Activated B cell treated with CpG ODN at 0.5 μM for 24 hours (primary cell): ENCODE measurements at regions not wholly inside any gene's neighbourhood (a gene's known extent, or its start where the extent isn't known, plus 50 kb on each side); places are given as distances from the start of the nearest gene placed in this dataset.
"Not testable (repeated sequence)": the region's sequence is repeated elsewhere in the genome, so short reads cannot be mapped to it uniquely, and the experiment has no call there.

Experiments
- ATAC-seq: fragments of 200-7000 bp; cut with Tn5 transposase; one replicate; pipeline ENCODE4 v1.10.0; 2021; ENCODE audit warnings: low read depth, mild to moderate bottlenecking, moderate library complexity
- CTCF ChIA-PET: fragments of 350-600 bp; sonication (Branson Sonifier 250); formaldehyde crosslinking; loops from one replicate; lab custom pipeline; 2021; ENCODE audit warnings: antibody characterized with exemption; lab: Charles Lee
- POLR2A ChIA-PET: fragments of 350-600 bp; sonication (Branson Sonifier 250); formaldehyde crosslinking; loops from one replicate; lab custom pipeline; 2021; ENCODE audit warnings: antibody characterized with exemption; lab: Charles Lee
- DNase-seq: peaks from one replicate; pipeline ENCODE4 v3.0.0; 2022
- H3K27ac Mint-ChIP-seq: one replicate; pipeline ENCODE4 v1.8.0; 2020; ENCODE audit warnings: mixed read lengths
- H3K27me3 Mint-ChIP-seq: one replicate; pipeline ENCODE4 v1.8.0; 2021; ENCODE audit warnings: mixed read lengths
- H3K36me3 Mint-ChIP-seq: one replicate; pipeline ENCODE4 v1.8.0; 2021; ENCODE audit warnings: low read depth, mixed read lengths
- H3K4me1 Mint-ChIP-seq: one replicate; pipeline ENCODE4 v1.8.0; 2021; ENCODE audit warnings: mixed read lengths
- H3K4me3 Mint-ChIP-seq: one replicate; pipeline ENCODE4 v1.8.0; 2020; ENCODE audit warnings: mild to moderate bottlenecking, mixed read lengths
- H3K9me3 Mint-ChIP-seq: one replicate; pipeline ENCODE4 v1.8.0; 2020; ENCODE audit warnings: mixed read lengths
- CTCF ChIP-seq: fragments of 200-600 bp; IDR thresholded peaks from one replicate; pipeline ENCODE4 v1.8.0; 2022; ENCODE audit warnings: antibody characterized with exemption, mild to moderate bottlenecking
- intact Hi-C: fragments of 100-400 bp; cut with micrococcal nuclease; formaldehyde crosslinking; loops from one replicate; pipeline ENCODE4 v1.15.1; 2024

- no peak overlapping the region for H3K27ac Mint-ChIP-seq
- CTCF ChIA-PET = no interaction called here
- intact Hi-C loops = no loop called here
- H3K4me3 Mint-ChIP-seq = no peak overlapping the region
- POLR2A ChIA-PET = no interaction called here
- H3K27me3 Mint-ChIP-seq = peaks cover 3% of the 10 kb centered on the region
- H3K4me1 Mint-ChIP-seq = no peaks in the 10 kb centered on the region
- H3K9me3 Mint-ChIP-seq = no peaks in the 10 kb centered on the region
- TF ChIP-seq CTCF = no peak
- ATAC-seq (no peak), DNase-seq (no peak)
- no peaks in the 10 kb centered on the region for H3K36me3 Mint-ChIP-seq
These were observed 145.7 kb upstream of the ADAMTS3 start for GRCh38 chr4:72714482-72715279.

- POLR2A ChIA-PET = no interaction called here
- peaks cover 3% of the 10 kb centered on the region for H3K27me3 Mint-ChIP-seq
- no peaks in the 10 kb centered on the region for H3K36me3 Mint-ChIP-seq
- DNase-seq (no peak), ATAC-seq (no peak)
- no peak for TF ChIP-seq CTCF
- no peak overlapping the region for H3K27ac Mint-ChIP-seq
- intact Hi-C loops = no loop called here
- H3K9me3 Mint-ChIP-seq = no peaks in the 10 kb centered on the region
- CTCF ChIA-PET = no interaction called here
- H3K4me3 Mint-ChIP-seq = no peak overlapping the region
- H3K4me1 Mint-ChIP-seq = no peaks in the 10 kb centered on the region
These were observed 144.0 kb upstream of the ADAMTS3 start for GRCh38 chr4:72712997-72713396.

GRCh38 chr4:72709475-72709874 is 140.5 kb upstream of the ADAMTS3 start:
- intact Hi-C loops = loop anchor here (10.0 kb wide), 1 partner anchor 1425 kb away; no protein-coding TSS in a partner anchor

GRCh38 chr4:72706684-72707083 is 137.7 kb upstream of the ADAMTS3 start:
- DNase-seq (no peak), ATAC-seq (no peak)
- Mint-ChIP-seq H3K27ac (no peak overlapping the region), H3K4me3 (no peak overlapping the region), H3K4me1 (no peaks in the 10 kb centered on the region), H3K27me3 (peaks cover 7% of the 10 kb centered on the region), H3K36me3 (no peaks in the 10 kb centered on the region), H3K9me3 (no peaks in the 10 kb centered on the region)
- intact Hi-C loops = loop anchor here (10.0 kb wide), 1 partner anchor 1428 kb away; no protein-coding TSS in a partner anchor
- CTCF ChIA-PET = no interaction called here
- no peak for TF ChIP-seq CTCF
- POLR2A ChIA-PET = no interaction called here

More at GRCh38 chr4:72709475-72709874, 140.5 kb upstream of the ADAMTS3 start:
- Mint-ChIP-seq H3K27me3 (peaks cover 6% of the 10 kb centered on the region), H3K4me1 (no peaks in the 10 kb centered on the region), H3K9me3 (no peaks in the 10 kb centered on the region), H3K4me3 (no peak overlapping the region), H3K36me3 (no peaks in the 10 kb centered on the region), H3K27ac (no peak overlapping the region)
- POLR2A ChIA-PET = no interaction called here
- ATAC-seq (no peak), DNase-seq (no peak)
- TF ChIP-seq CTCF = no peak
- CTCF ChIA-PET = no interaction called here

GRCh38 chr4:72704925-72705640 is 136.1 kb upstream of the ADAMTS3 start:
- intact Hi-C loops = loop anchor here (5.0 to 10.0 kb wide), 2 partner anchors 437 to 1430 kb away; no protein-coding TSS in a partner anchor
- ATAC-seq, H3K27ac Mint-ChIP-seq, CTCF ChIA-PET, H3K4me1 Mint-ChIP-seq, DNase-seq, H3K36me3 Mint-ChIP-seq, POLR2A ChIA-PET, H3K9me3 Mint-ChIP-seq, H3K4me3 Mint-ChIP-seq, H3K27me3 Mint-ChIP-seq: not testable (repeated sequence)
